Stimulated activated CD4-positive, alpha-beta T cell treated with anti-CD3 and anti-CD28 coated beads, Interleukin-12 subunit alpha, Interleukin-12 subunit beta, amount 100 ng/mL, for 48 hours (primary cell): ENCODE measurements at regions not wholly inside any gene's neighbourhood (a gene's known extent, or its start where the extent isn't known, plus 50 kb on each side); places are given as distances from the start of the nearest gene placed in this dataset.
"Not testable (repeated sequence)": the region's sequence is repeated elsewhere in the genome, so short reads cannot be mapped to it uniquely, and the experiment has no call there.

ENCODE experiments used
- DNase-seq, 3 donors: peaks; one replicate each; pipeline ENCODE4 v3.0.0-alpha.2; 2020; ENCODE audit warnings: low read depth in 2 of 3, low spot score in 1 of 3

DNA sequence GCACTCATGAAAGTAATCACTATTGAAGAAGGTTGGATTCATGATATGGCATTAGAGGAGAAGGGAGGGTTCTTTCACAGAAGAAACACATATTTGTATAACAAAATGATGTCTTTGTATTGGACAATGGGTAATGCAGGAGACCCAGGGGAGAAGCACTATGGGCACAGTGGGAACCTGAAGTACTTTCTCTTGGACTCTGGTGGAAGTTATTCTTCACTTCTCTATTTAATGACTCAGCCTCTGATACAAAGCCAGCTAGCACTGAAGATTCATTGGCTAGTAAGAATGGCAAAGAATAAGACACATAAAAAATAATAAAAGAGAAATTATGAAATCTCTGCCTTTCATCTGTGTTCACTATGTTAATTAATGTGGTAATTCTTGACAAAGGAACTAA lies 149.9 kb upstream of the PRR16 start:
- DNase-seq, result no peak

DNA sequence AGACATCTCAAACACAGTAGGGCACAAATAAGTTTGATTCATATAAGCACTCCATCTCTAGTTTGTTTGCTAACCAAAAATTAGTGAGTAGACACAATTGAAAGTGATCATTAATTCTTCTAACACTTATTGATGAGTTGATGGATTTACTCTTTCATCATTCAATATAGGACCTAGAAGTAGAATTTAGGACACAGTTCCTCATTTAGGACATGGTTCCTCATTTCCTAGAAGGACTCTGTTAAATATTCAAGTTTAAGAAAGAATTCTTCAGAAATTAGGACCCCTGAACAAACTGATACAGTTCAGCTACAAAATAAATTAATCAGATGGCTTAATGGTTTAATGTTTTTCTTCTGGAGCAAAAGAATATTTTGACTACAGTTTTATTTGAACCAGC lies 143.5 kb upstream of the PRR16 start:
- no peak for DNase-seq

DNA sequence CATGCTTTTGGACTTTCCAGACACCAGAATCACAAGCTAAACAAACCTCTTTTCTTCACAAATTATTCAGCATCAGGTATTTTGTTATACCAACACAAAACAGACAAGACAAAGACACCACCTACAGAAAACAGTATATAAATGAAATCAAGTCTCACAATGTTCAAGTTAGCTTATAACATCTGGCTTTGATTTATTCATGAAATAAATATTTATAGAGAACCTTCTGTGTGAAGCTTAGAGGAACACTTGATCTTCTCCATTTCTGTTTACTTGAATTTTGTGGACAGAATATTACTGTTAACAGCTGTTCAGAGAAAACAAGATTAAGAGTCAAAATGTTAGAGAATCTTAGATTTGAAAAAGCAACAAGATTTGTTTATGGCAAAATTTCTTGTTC lies 137.4 kb upstream of the PRR16 start:
- DNase-seq, result no peak

DNA sequence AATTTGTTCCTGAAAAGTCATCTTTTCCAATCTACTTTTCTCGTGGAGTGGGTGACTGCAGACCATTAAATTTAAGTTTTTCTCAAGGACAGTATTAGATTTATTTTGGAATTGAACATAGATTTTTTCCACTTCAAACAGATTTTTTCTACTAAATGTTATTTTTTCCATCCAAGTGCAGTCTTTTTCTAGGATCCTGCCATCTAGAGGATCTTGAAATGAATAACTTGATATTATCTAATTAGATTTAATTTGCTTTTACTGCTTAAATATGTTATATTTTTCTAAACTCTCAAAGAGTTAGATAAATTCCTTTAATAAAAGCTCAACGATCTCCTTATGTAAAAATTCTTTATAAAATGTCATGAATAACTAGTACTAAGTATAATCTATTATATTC lies 136.9 kb upstream of the PRR16 start:
- DNase-seq, result no peak

DNA sequence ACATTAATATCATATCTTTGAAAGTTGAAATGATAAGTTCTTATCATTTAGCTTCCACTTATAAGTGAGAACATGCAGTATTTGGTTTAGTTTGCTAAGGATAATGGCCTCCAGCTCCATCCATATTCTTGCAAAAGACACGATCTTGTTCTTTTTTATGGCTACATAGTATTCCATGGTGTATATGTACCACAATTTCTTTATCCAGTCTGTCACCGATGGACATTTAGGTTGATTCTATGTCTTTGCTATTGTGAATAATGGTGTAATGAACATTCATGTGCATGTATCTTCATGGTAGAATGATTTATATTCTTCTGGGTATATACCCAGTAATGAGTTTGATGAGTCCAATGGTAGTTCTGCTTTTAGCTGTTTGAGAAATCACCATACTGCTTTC lies 135.0 kb upstream of the PRR16 start:
- no peak for DNase-seq

DNA sequence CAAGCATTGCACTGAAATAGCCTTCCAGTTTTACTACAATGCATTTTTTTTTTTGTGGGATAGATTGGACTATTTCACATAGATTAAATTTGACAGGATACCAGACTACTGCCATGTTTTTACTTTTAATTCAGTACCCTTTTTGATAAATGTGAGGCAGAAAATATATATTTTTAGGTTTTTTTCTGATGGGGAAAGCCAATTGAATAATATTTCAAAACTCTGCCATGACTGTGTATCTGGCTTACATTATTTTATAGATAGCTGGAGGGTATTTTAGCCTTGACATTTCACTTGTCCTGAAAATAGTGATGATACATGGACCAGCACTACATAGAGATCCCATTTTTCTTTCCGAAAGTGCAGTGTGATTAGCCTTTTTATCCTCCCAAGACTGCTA lies 133.5 kb upstream of the PRR16 start:
- no peak for DNase-seq

DNA sequence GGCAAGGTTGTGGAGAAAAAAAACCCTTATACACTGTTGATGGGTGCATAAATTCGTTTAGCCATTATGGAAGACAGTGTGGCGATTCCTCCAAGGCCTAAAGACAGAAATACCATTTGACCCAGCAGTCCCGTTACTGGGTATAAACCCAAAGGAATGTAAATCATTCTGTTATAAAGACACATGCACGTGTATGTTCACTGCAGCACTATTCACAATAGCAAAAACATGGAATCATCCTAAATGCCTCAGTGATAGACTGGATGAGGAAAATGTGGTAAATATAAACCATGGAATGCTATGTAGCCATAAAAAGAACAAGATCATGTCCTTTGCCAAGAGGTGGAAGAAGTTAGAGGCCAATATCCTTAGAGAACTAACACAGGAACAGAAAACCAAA lies 119.9 kb upstream of the PRR16 start:
- no peak for DNase-seq

DNA sequence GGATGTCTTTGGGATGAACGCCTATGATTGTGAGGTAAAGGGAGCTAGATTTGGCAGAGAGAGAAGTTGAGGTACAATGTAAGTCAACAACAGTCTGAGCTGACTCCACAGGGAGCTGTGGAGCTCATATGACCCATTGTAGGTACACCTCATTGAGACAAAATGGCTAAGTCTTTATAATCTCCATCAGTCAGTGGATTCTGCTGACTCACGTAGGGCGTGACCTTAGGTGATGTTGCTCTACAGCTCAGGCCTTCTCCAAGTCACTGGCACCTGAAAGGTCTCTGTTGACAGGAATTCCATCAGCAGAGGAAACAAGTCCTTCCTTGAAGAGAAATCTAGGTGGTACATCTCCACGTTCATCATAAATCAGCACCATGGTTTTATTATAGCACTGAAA lies 118.2 kb upstream of the PRR16 start:
- no peak for DNase-seq

DNA sequence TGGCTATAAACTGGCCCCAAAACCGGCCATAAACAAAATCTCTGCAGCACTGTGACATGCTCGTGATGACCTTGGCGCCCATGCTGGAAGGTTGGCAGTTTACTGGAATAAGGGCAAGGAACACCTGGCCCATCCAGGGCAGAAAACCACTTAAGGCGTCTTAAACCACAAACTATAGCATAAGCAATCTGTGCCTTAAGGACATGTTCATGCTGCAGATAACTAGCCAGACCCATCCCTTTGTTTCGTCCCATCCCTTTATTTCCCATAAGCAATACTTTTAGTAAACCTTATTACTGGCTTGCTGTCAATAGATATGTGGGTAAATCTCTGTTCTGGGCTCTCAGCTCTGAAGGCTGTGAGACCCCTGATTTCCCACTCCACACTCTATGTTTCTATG lies 113.0 kb upstream of the PRR16 start:
- not testable (repeated sequence) for DNase-seq

DNA sequence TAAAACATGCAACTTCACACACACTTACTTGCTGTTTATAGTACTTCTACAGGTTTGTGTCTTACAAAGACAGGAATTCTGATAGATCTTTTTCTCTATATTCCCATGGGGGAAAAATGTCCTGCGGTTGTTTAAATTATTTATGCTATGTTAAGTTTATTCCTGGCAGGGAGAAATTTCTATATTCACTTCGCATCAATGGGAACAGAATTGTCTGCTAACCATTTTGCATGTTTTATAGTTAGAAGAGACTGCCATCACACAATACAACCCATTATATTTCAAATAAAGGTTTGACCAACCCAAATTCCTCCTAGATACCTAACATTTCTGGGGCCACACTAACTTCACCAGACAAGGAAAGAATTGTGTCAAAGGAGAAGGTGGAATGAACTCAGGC lies 110.0 kb upstream of the PRR16 start:
- DNase-seq, result no peak

DNA sequence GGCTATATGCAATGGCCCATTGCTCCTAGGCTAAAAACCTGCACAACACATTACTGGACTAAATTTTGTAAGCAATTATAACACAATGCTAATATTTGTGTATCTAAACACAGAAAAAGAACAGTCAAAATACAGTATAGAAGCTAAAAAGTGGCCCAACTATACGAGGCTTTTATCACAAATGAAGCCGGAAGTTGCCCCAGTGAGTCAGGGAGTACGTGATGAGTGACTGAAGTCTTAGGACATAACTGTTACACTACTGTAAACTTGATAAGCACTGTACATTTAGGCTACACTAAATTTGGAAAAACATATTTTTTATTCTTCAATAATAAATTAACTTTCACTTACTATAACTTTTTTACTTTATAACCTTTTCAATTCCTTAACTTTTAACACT lies 105.2 kb upstream of the PRR16 start:
- no peak for DNase-seq

DNA sequence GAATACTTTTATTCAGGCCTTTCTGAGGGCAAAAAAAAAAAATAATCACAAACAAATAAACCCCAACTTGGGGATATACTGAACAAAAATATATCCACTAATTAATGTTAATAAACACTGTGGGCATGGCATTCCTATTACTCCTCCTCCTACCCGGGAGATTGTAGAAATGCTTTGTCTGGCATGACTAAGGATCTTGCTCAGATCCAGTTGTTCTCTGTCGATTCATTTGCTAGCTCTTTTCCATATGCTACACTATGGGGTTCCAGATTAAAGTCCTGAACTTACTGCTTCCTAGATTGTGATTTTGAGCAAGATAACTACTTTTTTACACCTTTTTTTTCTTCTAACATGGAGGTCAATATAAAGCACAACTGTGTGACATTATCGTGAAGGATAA lies 102.2 kb upstream of the PRR16 start:
- DNase-seq, result no peak

DNA sequence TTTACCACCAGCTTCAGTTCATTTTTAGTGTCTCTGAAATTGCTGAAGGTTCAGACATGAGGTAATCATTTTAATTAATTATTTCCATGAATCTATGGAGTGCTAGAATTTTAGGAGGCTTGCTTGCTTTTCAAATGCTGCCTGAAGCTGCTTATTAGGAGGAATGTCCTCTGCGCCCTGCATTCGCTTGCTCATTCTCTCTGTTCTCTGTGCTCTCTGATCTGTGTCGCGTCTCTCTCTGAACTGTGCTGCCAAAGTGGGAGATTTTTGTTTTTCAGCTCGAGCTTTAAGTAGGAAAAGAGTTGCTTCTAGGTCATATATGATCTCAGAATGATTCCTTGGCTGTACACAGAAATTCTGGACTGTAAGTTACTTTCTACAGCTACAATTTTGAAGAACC lies 101.7 kb upstream of the PRR16 start:
- DNase-seq, result no peak

DNA sequence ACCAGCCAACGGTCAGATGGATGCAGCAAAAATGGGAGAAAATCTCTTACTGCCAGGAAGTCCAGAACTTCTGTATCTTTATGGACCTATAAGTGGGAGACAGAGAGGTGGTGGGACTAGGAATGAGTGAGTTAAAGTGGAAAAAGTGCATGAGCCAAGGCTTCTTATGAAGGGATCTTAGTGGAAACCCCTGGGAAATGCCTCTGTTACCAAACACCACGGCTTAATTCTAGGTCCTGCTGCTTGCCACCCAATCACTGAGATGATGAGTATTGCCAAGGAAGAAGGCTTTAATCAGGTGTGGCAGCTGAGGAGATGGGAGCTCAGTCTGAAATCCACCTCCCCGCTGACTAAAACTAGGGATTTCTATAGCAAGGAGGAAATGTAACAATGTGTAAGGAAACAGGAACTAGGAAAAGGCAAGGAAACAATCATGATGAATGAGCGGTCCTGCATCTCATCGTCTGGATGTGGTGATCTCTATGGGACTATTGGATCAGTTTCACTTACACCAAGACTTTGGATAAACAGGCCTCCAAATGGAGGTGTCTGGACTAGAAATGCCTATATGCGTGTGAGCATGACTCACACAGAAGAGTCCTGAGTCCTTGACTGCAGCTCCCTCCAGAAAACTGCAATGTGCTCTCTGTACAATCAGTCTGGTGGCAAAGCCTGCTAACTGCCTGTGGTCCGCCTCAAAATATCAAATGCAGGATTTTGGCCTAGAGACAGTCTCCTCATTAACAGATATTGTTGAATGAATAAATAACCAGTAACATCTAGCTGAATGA lies 98.2 kb upstream of the PRR16 start:
- no peak for DNase-seq

DNA sequence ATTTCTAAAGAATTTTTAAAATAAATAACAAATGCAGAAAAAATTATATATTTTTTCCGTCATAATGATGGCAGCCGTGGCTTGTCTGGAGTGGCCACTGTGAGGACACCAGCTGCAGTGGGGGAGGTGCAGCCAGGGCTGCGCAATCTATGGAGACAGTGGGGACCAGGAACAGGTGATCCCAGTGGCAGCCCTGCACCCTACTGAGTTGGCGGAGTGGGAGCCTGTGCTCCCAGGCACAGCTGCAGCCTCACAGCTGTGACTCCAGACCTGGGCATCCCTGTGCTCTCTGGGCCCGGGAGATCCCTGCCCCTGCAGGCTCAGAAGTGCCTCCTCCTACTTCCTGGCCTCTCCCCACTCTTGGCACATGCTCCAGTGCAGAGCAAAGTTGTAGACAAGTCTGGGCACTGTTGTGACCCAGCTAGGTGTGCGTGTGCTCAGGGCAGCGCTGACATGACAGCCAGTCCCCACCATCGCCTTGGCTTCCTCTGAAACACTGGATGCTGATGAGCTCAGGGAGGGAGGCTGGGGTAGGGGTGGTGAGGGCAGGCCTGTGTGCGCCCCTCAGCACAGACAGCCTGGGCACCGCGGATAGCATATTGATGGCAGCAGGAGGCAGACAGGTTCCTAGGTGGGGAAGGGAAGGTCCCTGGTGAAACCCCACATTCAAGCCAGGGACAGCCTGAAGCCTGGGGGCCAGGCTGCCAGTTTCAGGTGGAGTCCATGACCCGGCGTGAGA lies 96.0 kb upstream of the PRR16 start:
- DNase-seq, result no peak

DNA sequence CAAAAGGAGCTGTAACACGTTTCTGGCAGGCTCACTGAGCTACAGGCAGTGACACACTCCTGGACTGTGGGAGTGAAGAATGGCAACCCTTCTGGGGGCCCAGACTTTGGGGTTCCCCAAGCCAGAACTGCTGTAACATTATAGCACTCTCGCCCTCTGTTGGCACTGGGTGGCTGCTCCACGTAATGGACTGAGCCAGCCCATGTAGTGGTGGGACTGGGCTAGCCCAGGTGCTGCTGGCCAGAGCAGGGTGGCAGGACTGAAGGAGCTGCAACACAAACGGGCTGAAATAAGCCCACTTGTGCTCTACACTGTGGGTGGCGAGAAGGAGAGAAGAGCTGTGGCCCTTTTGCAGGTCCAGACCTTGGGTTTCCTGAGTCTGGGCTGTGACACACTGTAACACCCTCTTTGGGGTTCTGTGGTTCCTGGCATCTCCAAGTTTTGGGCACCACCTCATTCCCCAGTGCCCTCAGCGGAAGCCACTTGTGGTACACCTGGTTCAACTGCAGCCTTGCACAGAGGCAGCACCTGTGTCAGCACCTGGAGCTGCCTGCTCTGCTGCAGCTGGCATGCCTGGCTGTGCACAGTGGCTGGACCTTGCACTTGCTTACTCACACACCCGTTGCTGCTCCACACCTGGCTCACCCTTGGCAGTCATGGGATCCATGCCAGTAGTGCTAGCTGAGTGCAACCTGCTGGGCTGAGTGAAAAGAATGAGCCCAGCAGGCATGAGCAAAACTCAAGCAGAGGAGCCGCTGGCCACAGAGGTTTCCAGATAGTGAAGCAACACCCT lies 95.0 kb upstream of the PRR16 start:
- no peak for DNase-seq

DNA sequence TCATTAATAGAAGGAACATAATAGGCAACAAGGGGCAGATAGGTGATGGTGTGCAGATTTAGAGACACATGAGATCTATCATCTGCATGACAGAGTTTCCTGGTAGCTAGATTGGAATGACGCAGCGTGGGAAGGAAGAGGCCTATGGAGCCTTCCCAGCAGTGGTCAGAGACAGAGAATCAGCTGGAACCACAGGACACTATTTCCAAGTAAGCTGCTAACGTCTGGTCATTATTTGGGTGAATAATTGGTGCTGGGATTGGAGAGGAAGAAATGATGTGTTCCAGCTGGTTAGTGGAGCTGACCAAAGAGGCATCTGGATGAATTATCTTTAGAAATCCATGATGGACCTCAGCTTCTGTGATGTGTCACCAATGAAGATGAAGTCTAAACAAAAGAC lies 91.2 kb upstream of the PRR16 start:
- no peak for DNase-seq

DNA sequence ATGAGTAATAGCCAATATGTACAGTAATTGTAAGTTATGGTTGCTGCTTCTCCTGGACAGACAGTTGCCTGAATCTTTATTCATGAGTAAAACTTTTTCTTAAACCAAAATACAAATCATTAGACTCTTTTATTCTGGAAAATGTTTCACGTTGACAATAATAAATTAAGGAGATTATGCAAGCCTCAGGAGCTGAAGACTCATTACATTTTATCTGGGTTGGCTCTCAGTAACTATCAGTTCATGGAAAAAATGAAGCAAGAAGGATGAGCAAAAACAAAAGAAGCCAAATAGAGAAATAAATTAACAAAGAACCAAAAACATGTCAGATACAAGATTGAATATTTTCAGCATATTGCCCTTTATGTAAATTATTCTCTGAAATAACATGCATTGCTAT lies 88.9 kb upstream of the PRR16 start:
- DNase-seq, result no peak

DNA sequence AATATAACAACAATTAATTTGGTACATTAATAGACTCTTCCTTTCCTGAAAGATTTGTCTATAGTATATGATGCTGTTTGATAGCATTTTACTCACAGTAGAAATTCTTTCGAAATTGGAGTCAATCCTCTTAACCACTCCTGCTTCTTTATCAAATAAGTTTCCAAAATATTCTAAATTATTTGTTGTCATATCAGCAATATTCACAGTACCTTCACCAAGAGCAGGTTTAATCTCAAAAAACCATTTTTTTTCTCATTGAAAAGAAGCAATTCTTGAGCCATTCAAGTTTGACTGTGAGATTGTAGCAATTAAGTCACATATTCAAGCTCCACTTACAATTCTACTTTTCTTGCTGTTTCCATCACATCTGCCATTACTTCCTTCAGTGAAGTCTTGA lies 83.5 kb upstream of the PRR16 start:
- DNase-seq, result no peak

DNA sequence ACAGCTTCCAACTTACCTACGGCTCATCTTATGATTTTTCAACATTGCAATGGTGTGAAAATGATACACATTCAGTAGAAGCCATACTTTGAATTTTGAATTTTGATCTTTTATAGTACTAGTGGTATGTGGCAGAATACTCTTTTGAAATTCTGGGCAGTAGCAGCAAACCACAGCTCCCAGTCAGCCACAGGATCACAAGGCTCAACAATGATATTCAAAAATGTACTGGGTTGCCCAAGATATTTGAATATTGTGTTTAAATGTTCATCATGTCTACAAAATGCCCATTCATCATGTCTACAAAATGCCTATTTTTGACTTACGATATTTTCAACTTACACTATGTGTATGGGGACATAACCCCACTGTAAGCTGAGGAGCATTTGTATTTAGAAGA lies 81.3 kb upstream of the PRR16 start:
- no peak for DNase-seq

DNA sequence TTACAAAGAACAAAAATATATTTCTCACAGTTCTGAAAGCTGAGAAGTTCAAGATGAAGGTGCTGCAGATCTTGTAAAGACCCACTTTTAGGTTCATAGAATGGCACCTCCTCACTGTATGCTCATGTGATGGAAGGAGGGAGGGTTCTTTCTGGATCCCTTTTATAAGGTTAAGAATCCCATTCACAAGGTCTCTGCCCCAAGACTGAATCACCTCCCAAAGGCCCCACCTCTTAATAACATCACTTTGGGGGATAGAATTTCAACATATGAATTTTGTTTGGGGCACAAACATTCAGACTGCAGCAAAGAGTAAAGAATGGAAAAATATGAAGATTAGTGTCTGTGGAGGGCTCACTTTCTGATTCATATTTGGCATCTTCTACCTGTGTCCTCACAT lies 77.1 kb upstream of the PRR16 start:
- DNase-seq, result no peak
